Gastroesophageal sphincter (tissue), 3 donors: ENCODE measurements at regions not wholly inside any gene's neighbourhood (a gene's known extent, or its start where the extent isn't known, plus 50 kb on each side); places are given as distances from the start of the nearest gene placed in this dataset.

Source experiments
- CTCF ChIP-seq, 4 experiments: fragments of 200-600 bp in 2 of 4; fragments of 450-650 bp in 2 of 4; sonication (generic) in 1 of 4; IDR thresholded peaks; one replicate each; pipeline ENCODE4 v1.5.1; 2017 to 2019; ENCODE audit warnings: antibody characterized with exemption in 4 of 4, mild to moderate bottlenecking in 2 of 4, moderate library complexity in 2 of 4
- EP300 ChIP-seq: sonication (generic); formaldehyde crosslinking; IDR thresholded peaks from one replicate; pipeline ENCODE4 v1.6.1; 2017; ENCODE audit warnings: antibody characterized with exemption, mild to moderate bottlenecking
- POLR2A ChIP-seq, 2 donors: fragments of 450-650 bp; IDR thresholded peaks; one replicate each; pipeline ENCODE4 v1.6.1; 2017; ENCODE audit warnings: antibody characterized with exemption in 2 of 2, mild to moderate bottlenecking in 2 of 2, moderate library complexity in 1 of 2
- POLR2AphosphoS5 ChIP-seq: sonication (generic); formaldehyde crosslinking; IDR thresholded peaks from one replicate; pipeline ENCODE4 v1.6.1; 2017; ENCODE audit warnings: antibody characterized with exemption

GRCh38 chr7:84729284-84729683 lies 457.6 kb downstream of the SEMA3D start:
- TF ChIP-seq EP300 (no peak), CTCF (IDR thresholded peaks at IDR 0.05) (no peak), POLR2A (IDR thresholded peaks at IDR 0.05) (no peak), POLR2AphosphoS5 (no peak)
